SU-DHL-6 (cell line): ENCODE measurements at regions not wholly inside any gene's neighbourhood (a gene's known extent, or its start where the extent isn't known, plus 50 kb on each side); places are given as distances from the start of the nearest gene placed in this dataset.

Experiments used
- H2AFZ ChIP-seq: fragments of 200-600 bp; sonication (generic); 2 replicates; pipeline ENCODE4 v1.6.1; 2014; ENCODE audit warnings: low read depth, mild to moderate bottlenecking, moderate library complexity, mixed read lengths, antibody characterized with exemption, low read length; ENCODE audit not compliant: severe bottlenecking
- H3F3A ChIP-seq: fragments of 200-600 bp; shearing (Covaris generic); 2 replicates; pipeline ENCODE4 v1.6.0; 2016; ENCODE audit warnings: antibody characterized with exemption, mild to moderate bottlenecking; ENCODE audit not compliant: insufficient read depth
- H3K27ac ChIP-seq: fragments of 200-600 bp; sonication (generic); 2 replicates; pipeline ENCODE4 v1.5.1; 2016; ENCODE audit warnings: low read depth, mild to moderate bottlenecking, low read length, moderate library complexity, mixed read lengths
- H3K27me3 ChIP-seq: fragments of 200-600 bp; sonication (generic), shearing (Covaris generic); 2 replicates; pipeline ENCODE4 v1.6.0; 2014; ENCODE audit warnings: mild to moderate bottlenecking, low read length
- H3K36me3 ChIP-seq: fragments of 200-600 bp; sonication (generic); 2 replicates; pipeline ENCODE4 v1.6.1; 2014; ENCODE audit warnings: mild to moderate bottlenecking, low read length, mixed read lengths
- H3K4me2 ChIP-seq: fragments of 300-600, 200-600 bp; shearing (Covaris generic), sonication (generic); 2 replicates; pipeline ENCODE4 v1.6.0; 2014; ENCODE audit warnings: low read length, low read depth, mild to moderate bottlenecking; ENCODE audit not compliant: poor library complexity, severe bottlenecking
- H3K4me3 ChIP-seq: fragments of 200-600 bp; sonication (generic); 2 replicates; pipeline ENCODE4 v1.5.1; 2014; ENCODE audit warnings: antibody characterized with exemption, low read length, mild to moderate bottlenecking, mixed read lengths; ENCODE audit not compliant: insufficient read depth, poor library complexity, severe bottlenecking
- H3K79me2 ChIP-seq: fragments of 200-600 bp; sonication (generic); 2 replicates; pipeline ENCODE4 v1.6.1; 2014; ENCODE audit warnings: mild to moderate bottlenecking, low read length, moderate library complexity; ENCODE audit not compliant: insufficient read depth
- H3K9ac ChIP-seq: fragments of 200-600 bp; sonication (generic); 2 replicates; pipeline ENCODE4 v1.7.0; 2014; ENCODE audit warnings: mild to moderate bottlenecking, low read length
- H3K9me2 ChIP-seq: fragments of 200-600 bp; sonication (generic); replicated peaks from 2 replicates; pipeline ENCODE4 v1.6.1; 2014; ENCODE audit warnings: low read length; ENCODE audit not compliant: insufficient read depth
- H3K9me3 ChIP-seq: fragments of 200-600 bp; sonication (generic); 2 replicates; pipeline ENCODE4 v1.6.1; 2014; ENCODE audit warnings: low read length, mixed read lengths; ENCODE audit not compliant: insufficient read depth
- H4K20me1 ChIP-seq: fragments of 200-600 bp; sonication (generic); 2 replicates; pipeline ENCODE4 v1.6.1; 2014; ENCODE audit warnings: low read depth, mild to moderate bottlenecking, antibody characterized with exemption, low read length, moderate library complexity, mixed read lengths
- CTCF ChIP-seq: fragments of 200-600 bp; sonication (generic); IDR thresholded peaks from one replicate; pipeline ENCODE4 v1.5.1; 2017; ENCODE audit warnings: antibody characterized with exemption, mild to moderate bottlenecking, low read length, moderate library complexity; ENCODE audit not compliant: insufficient read depth, poor library complexity, severe bottlenecking
- EZH2phosphoT487 ChIP-seq: fragments of 200-600 bp; sonication (generic), shearing (Covaris generic); conservative IDR thresholded peaks from 2 replicates; pipeline ENCODE4 v1.6.1; 2018; ENCODE audit warnings: mild to moderate bottlenecking, antibody characterized with exemption, low read length, moderate library complexity, mixed read lengths

DNA sequence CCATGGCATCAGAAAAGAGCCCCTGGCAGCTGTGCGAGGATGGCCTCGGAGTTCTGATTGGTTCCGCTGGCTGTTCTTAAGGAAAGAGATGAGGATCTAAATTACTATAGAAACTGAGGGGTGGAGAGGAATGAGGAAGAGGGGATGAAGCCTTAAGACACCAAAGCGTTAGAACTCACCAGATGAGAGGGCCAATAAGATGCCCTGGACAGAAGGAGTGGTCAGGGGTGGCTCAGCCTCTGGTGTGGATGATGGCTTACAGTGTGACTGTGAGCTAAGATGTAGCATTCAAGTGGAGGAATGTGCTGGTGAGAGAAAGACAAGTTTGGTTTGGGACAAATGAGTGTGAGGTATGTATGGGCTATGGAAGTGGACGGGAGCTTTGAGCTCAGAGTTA, 97.8 kb downstream of the ZFP36L2 start:
- no peaks in the 10 kb centered on the region for H3K9me2 ChIP-seq
- no peak overlapping the region for H3K27ac ChIP-seq
- peaks cover 19% of the 10 kb centered on the region for H3F3A ChIP-seq
- H3K27me3 ChIP-seq, result no peaks in the 10 kb centered on the region
- no peak overlapping the region for H3K4me3 ChIP-seq
- no peaks in the 10 kb centered on the region for H3K9me3 ChIP-seq
- no peak overlapping the region for H2AFZ ChIP-seq
- no peaks in the 10 kb centered on the region for H3K79me2 ChIP-seq
- H4K20me1 ChIP-seq, result no peaks in the 10 kb centered on the region
- no peaks in the 10 kb centered on the region for H3K36me3 ChIP-seq
- H3K4me2 ChIP-seq, result no peak overlapping the region
- TF ChIP-seq EZH2phosphoT487 (no peak), CTCF (no peak)
- H3K9ac ChIP-seq, result no peak overlapping the region

GRCh38 chr2:43127941-43128558, 98.4 kb downstream of the ZFP36L2 start:
- no peaks in the 10 kb centered on the region for H3K9me3 ChIP-seq
- no peak overlapping the region for H3K4me2 ChIP-seq
- H4K20me1 ChIP-seq, result no peaks in the 10 kb centered on the region
- H3K4me3 ChIP-seq, result no peak overlapping the region
- H3K36me3 ChIP-seq, result no peaks in the 10 kb centered on the region
- H3K27me3 ChIP-seq, result no peaks in the 10 kb centered on the region
- H2AFZ ChIP-seq, result no peak overlapping the region
- H3F3A ChIP-seq, result peaks cover 14% of the 10 kb centered on the region
- H3K79me2 ChIP-seq, result no peaks in the 10 kb centered on the region
- no peak for TF ChIP-seq CTCF
- no peak for TF ChIP-seq EZH2phosphoT487
- no peak overlapping the region for H3K9ac ChIP-seq
- H3K27ac ChIP-seq, result no peak overlapping the region
- H3K9me2 ChIP-seq, result no peaks in the 10 kb centered on the region

- Histone ChIP-seq H2AFZ (no peak overlapping the region), H3K4me2 (no peak overlapping the region), H3K9ac (no peak overlapping the region), H3K9me3 (no peaks in the 10 kb centered on the region), H4K20me1 (no peaks in the 10 kb centered on the region), H3K79me2 (no peaks in the 10 kb centered on the region), H3K9me2 (no peaks in the 10 kb centered on the region), H3K27ac (no peak overlapping the region), H3K27me3 (no peaks in the 10 kb centered on the region), H3K36me3 (no peaks in the 10 kb centered on the region), H3K4me3 (no peak overlapping the region), H3F3A (peaks cover 9% of the 10 kb centered on the region)
- TF ChIP-seq CTCF (peak; percentile 85), EZH2phosphoT487 (no peak)
These were observed 99.0 kb downstream of the ZFP36L2 start for GRCh38 chr2:43127208-43127940.
